Jurkat, Clone E6-1 (cell line): ENCODE measurements at regions not wholly inside any gene's neighbourhood (a gene's known extent, or its start where the extent isn't known, plus 50 kb on each side); places are given as distances from the start of the nearest gene placed in this dataset.

Experiments used
- DNase-seq: peaks from one replicate; pipeline ENCODE4 v3.0.0-alpha.2; 2011; ENCODE audit warnings: low read depth, low spot score
- H3K4me3 ChIP-seq: 2 replicates; pipeline ENCODE4 v1.5.1; 2011; ENCODE audit warnings: mild to moderate bottlenecking, low read length, control low read depth, moderate library complexity

- no peak for DNase-seq
- no peak overlapping the region for H3K4me3 ChIP-seq
Measured at GRCh38 chr10:32109603-32110002, 53.4 kb upstream of the KIF5B start.
